ENCODE measurements at regions not wholly inside any gene's neighbourhood (a gene's known extent, or its start where the extent isn't known, plus 50 kb on each side); places are given as distances from the start of the nearest gene placed in this dataset.

GRCh38 chrX:40437348-40437747 lies 143.4 kb upstream of the ATP6AP2 start:
- no peak for TF ChIP-seq CTCF (IDR thresholded peaks at IDR 0.05; ENCODE audit: low read depth, low read length)
- no peaks in the 10 kb centered on the region for H3K27me3 ChIP-seq
- no peak overlapping the region for H3K4me3 ChIP-seq (ENCODE audit: low read depth, low read length)
- peaks cover 12% of the 10 kb centered on the region for H3K4me1 ChIP-seq
- no peaks in the 10 kb centered on the region for H3K9me3 ChIP-seq
- no peaks in the 10 kb centered on the region for H3K36me3 ChIP-seq
- DNase-seq = no peak

- peaks cover 12% of the 10 kb centered on the region for H3K4me1 ChIP-seq
- DNase-seq = peak; percentile 81
- no peaks in the 10 kb centered on the region for H3K27me3 ChIP-seq
- no peak overlapping the region for H3K4me3 ChIP-seq (ENCODE audit: low read depth, low read length)
- no peak for TF ChIP-seq CTCF (IDR thresholded peaks at IDR 0.05; ENCODE audit: low read depth, low read length)
- H3K9me3 ChIP-seq = no peaks in the 10 kb centered on the region
- no peaks in the 10 kb centered on the region for H3K36me3 ChIP-seq
Observed at GRCh38 chrX:40434947-40435346, 145.8 kb upstream of the ATP6AP2 start.

GRCh38 chrX:40434443-40434842 lies 146.3 kb upstream of the ATP6AP2 start:
- no peaks in the 10 kb centered on the region for H3K36me3 ChIP-seq
- H3K4me3 ChIP-seq (ENCODE audit: low read depth, low read length) = no peak overlapping the region
- no peaks in the 10 kb centered on the region for H3K9me3 ChIP-seq
- DNase-seq = no peak
- TF ChIP-seq CTCF (IDR thresholded peaks at IDR 0.05; ENCODE audit: low read depth, low read length) = no peak
- H3K4me1 ChIP-seq = peaks cover 12% of the 10 kb centered on the region
- H3K27me3 ChIP-seq = no peaks in the 10 kb centered on the region

GRCh38 chrX:40433160-40433559 lies 147.6 kb upstream of the ATP6AP2 start:
- no peaks in the 10 kb centered on the region for H3K36me3 ChIP-seq
- H3K4me3 ChIP-seq (ENCODE audit: low read depth, low read length) = no peak overlapping the region
- no peaks in the 10 kb centered on the region for H3K27me3 ChIP-seq
- H3K9me3 ChIP-seq = no peaks in the 10 kb centered on the region
- H3K4me1 ChIP-seq = peaks cover 12% of the 10 kb centered on the region
- no peak for TF ChIP-seq CTCF (IDR thresholded peaks at IDR 0.05; ENCODE audit: low read depth, low read length)
- DNase-seq = no peak

GRCh38 chrX:40424259-40424658 lies 156.5 kb upstream of the ATP6AP2 start:
- TF ChIP-seq CTCF (IDR thresholded peaks at IDR 0.05; ENCODE audit: low read depth, low read length) = no peak
- H3K27me3 ChIP-seq = no peaks in the 10 kb centered on the region

GRCh38 chrX:40423299-40423698 lies 157.5 kb upstream of the ATP6AP2 start:
- Histone ChIP-seq H3K9me3 (no peaks in the 10 kb centered on the region), H3K36me3 (no peaks in the 10 kb centered on the region), H3K4me1 (peaks cover 5% of the 10 kb centered on the region; the same call in 1 of the 2 replicates), H3K27me3 (no peaks in the 10 kb centered on the region), H3K4me3 (ENCODE audit: low read depth, low read length) (no peak overlapping the region)
- DNase-seq = no peak
- no peak for TF ChIP-seq CTCF (IDR thresholded peaks at IDR 0.05; ENCODE audit: low read depth, low read length)

More at GRCh38 chrX:40424259-40424658, 156.5 kb upstream of the ATP6AP2 start:
- Histone ChIP-seq H3K4me1 (peaks cover 5% of the 10 kb centered on the region; the same call in 1 of the 2 replicates), H3K9me3 (no peaks in the 10 kb centered on the region), H3K36me3 (no peaks in the 10 kb centered on the region), H3K4me3 (ENCODE audit: low read depth, low read length) (no peak overlapping the region)
- no peak for DNase-seq

Data from BE2C (cell line).